ENCODE measurements at regions not wholly inside any gene's neighbourhood (a gene's known extent, or its start where the extent isn't known, plus 50 kb on each side); places are given as distances from the start of the nearest gene placed in this dataset.

GRCh38 chr6:14722704-14723103 is 523.2 kb upstream of the JARID2 start:
- TF ChIP-seq CTCF (IDR thresholded peaks at IDR 0.05; ENCODE audit: poor library complexity) = no peak
- TF ChIP-seq EZH2phosphoT487 (IDR thresholded peaks at IDR 0.05; ENCODE audit: low read depth, severe bottlenecking, unreplicated experiment) = no peak
